ENCODE measurements at regions not wholly inside any gene's neighbourhood (a gene's known extent, or its start where the extent isn't known, plus 50 kb on each side); places are given as distances from the start of the nearest gene placed in this dataset.

DNA sequence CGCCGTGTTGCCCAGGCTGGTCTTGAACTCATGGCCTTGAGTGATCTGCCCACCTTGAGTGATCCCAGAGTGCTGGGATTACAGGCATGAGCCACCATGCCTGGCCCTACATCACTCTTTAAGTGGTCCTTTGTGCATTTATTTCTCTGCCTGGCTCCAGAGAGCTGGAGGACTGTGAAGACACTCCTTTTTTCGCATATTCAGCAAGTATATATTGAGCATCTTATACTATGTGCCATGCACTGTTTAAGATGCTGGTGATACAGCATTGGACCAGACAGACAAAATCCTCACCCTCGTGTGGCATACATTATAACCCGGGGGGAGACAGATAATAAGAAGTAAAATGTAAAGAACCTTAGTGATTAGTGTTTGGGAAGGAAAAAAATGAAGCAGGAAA lies 66.8 kb upstream of the NPAS1 start:
- H3K27me3 ChIP-seq (ENCODE audit: control insufficient read depth, insufficient read depth, low read length), result no peaks in the 10 kb centered on the region
- peaks cover 2% of the 10 kb centered on the region; the same call in 1 of the 2 replicates for H3K36me3 ChIP-seq (replicated peaks; ENCODE audit: control insufficient read depth, insufficient read depth, low read length)
- H3K4me3 ChIP-seq (ENCODE audit: insufficient read depth, low read depth, low read length), result no peak overlapping the region
- no peak for DNase-seq

DNA sequence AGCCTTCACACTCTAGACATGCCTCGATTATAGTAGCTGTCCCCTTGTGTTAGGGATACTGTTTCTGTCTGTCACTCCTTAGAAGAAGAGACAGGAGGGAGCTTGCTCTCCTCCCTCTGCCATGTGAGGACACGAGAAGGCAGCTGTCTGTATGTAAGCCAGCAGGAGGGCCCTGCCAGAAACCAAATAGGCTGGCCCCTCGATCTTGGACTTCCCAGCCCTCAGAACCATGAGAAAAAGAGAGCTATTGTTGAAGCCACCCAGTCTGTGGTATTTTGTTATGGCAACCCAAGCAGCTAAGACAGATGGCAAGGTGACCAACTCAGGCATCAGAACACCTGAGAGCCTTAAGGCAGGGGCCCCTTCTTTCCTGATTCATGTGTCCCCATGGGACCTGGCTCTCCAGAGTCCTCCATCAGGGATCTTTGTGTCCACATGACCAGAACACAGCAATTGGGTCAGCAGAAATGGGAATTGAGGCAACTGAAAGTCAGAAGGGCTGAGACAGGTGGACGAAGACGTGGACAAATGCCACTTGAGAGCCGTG lies 65.6 kb upstream of the NPAS1 start:
- DNase-seq, result no peak
- Histone ChIP-seq H3K4me3 (ENCODE audit: insufficient read depth, low read depth, low read length) (no peak overlapping the region), H3K36me3 (replicated peaks; ENCODE audit: control insufficient read depth, insufficient read depth, low read length) (peaks cover 2% of the 10 kb centered on the region; the same call in 1 of the 2 replicates), H3K27me3 (ENCODE audit: control insufficient read depth, insufficient read depth, low read length) (no peaks in the 10 kb centered on the region)

DNA sequence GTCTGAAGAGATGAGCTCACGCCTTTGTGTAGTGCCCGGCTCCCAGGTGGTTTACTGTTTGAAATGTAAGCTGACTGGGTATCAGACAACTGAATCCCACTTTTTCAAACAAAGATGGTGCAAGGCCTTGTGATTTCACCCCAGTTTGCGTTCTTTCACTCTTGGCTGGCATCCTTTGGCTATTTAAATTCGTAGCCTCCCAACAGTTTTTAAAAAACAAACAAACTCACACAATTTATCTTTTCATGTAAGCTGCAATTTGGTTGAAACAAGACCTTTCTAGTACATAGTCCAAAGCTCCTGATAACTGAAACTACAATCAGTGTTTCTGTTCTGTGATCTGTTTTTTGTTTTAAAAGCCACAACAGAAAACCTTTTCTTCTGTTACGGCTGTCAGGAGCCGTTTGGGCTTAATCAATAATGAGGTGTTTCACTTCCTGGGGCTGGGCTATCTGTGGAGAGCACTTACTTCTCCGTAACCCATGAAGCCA lies 65.1 kb upstream of the NPAS1 start:
- Histone ChIP-seq H3K27me3 (ENCODE audit: control insufficient read depth, insufficient read depth, low read length) (no peaks in the 10 kb centered on the region), H3K4me3 (ENCODE audit: insufficient read depth, low read depth, low read length) (no peak overlapping the region), H3K36me3 (replicated peaks; ENCODE audit: control insufficient read depth, insufficient read depth, low read length) (peaks cover 2% of the 10 kb centered on the region; the same call in 1 of the 2 replicates)
- no peak for DNase-seq

DNA sequence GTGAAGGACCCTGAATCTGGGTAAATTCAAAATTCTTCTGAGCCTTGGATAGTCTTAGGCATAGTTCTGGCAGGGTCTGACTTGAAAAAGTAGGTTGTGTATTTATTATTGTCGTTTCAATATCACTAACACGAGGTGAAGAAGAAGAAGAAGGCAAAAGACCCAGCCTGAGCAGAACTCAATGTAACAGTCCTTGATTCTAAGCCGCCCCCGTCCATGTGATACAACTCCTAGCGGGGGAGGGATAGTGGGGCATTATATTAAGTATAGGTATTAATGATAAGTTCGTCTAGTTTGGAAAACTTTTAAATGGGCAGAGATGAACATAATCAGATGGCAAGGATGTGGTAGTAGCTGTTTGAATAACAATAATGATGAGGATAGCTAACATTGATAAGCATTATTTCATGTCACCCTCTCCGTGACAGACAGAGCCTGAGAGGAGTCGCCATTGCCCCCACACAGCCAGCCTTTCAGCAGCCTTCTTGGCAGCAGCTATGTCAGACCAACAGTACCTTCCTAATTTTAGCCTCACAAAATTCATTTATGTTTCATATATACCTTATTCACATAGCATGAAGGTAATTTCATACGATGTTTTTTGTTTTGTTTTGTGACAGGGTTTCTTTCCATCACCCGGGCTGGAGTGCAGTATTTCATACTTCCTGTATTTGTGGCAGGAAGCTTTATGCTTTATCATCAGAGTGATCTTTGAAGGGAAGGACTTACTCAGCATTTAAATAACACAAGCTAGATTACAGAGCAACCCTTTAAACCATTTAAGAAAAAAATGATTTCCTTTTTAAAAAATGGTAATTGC lies 64.4 kb upstream of the NPAS1 start:
- no peaks in the 10 kb centered on the region for H3K27me3 ChIP-seq (ENCODE audit: control insufficient read depth, insufficient read depth, low read length)
- no peak for DNase-seq

DNA sequence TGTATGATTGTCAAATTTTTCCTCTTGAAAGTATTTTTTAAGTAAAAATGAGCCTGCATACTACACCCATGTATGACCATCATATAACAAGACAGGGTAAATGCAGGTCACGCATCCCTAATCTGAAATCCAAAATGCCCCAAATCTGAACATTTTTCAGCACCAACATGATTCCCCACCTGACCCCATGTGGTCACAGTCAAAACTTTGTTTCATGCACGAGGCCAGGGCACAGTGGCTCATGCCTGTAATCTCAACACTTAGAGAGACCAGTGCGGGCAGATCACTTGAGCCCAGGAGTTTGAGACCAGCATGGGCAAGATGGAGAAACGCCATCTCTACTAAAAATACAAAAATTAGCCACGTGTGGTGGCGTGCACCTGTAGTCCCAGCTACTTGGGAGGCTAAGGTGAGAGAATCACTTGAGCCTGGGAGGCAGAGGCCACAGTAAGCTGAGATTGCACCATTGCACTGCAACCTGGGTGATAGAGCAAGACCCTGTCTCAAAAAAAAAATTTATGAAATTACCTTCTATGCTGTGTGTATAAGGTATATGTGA lies 63.7 kb upstream of the NPAS1 start:
- Histone ChIP-seq H3K36me3 (replicated peaks; ENCODE audit: control insufficient read depth, insufficient read depth, low read length) (peaks cover 2% of the 10 kb centered on the region; the same call in 1 of the 2 replicates), H3K4me3 (ENCODE audit: insufficient read depth, low read depth, low read length) (no peak overlapping the region), H3K27me3 (ENCODE audit: control insufficient read depth, insufficient read depth, low read length) (no peaks in the 10 kb centered on the region)
- DNase-seq, result no peak

More for the DNA sequence above, 64.4 kb upstream of the NPAS1 start:
- Histone ChIP-seq H3K4me3 (ENCODE audit: insufficient read depth, low read depth, low read length) (no peak overlapping the region), H3K36me3 (replicated peaks; ENCODE audit: control insufficient read depth, insufficient read depth, low read length) (peaks cover 2% of the 10 kb centered on the region; the same call in 1 of the 2 replicates)

DNA sequence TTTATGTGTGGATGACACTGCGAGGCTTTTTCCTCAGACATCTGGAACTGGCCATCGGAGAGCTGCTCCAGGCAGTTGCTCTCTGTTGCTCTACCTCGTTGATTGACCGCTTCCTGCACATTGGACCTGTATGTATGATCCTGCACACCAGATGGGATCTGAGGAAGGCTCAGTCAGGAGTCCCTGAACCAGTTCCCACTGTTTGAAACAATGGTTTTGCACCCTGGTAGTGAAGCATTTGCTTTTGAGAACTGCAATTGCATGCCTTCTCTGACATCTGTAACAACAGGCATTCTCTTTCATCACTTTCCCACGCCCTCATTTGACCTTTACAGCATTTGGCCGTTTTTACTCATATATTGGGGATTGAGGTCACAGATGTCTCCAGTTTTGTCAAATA lies 61.1 kb upstream of the NPAS1 start:
- no peak for DNase-seq
- Histone ChIP-seq H3K36me3 (replicated peaks; ENCODE audit: control insufficient read depth, insufficient read depth, low read length) (no peaks in the 10 kb centered on the region; the same call in 1 of the 2 replicates), H3K4me3 (ENCODE audit: insufficient read depth, low read depth, low read length) (no peak overlapping the region), H3K27me3 (ENCODE audit: control insufficient read depth, insufficient read depth, low read length) (no peaks in the 10 kb centered on the region)

DNA sequence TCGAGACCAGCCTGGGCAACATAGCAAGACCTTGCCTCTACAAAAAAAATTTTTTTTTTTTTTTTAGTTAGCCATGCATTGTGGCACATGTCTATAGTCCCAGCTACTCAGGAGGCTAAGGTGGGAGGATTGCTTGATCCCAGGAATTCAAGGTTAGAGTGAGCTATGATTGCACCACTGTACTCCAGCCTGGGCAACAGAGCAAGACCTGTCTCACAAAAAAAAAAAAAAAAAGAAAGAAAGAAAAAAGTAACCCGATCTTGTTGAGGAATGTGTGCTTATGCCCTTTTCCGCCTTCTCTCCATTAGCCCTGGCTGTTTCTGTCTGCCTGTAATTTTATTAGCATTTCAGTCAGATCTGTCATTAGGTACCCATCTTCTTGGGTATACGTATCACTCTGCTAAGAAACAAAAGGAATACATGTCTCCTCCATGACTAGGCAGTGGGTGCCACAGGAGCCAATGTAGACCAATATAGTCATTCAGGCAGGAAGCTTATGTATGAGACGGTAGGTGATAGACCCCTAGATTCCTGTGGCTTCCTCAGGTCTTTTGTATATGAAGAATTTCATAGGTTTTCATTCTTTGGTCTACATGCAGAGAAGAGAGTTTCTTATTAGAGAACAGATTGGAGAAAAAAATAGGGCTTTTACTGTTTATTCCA lies 59.6 kb upstream of the NPAS1 start:
- no peaks in the 10 kb centered on the region; the same call in 1 of the 2 replicates for H3K36me3 ChIP-seq (replicated peaks; ENCODE audit: control insufficient read depth, insufficient read depth, low read length)
- no peak for DNase-seq
- no peaks in the 10 kb centered on the region for H3K27me3 ChIP-seq (ENCODE audit: control insufficient read depth, insufficient read depth, low read length)
- H3K4me3 ChIP-seq (ENCODE audit: insufficient read depth, low read depth, low read length), result no peak overlapping the region

DNA sequence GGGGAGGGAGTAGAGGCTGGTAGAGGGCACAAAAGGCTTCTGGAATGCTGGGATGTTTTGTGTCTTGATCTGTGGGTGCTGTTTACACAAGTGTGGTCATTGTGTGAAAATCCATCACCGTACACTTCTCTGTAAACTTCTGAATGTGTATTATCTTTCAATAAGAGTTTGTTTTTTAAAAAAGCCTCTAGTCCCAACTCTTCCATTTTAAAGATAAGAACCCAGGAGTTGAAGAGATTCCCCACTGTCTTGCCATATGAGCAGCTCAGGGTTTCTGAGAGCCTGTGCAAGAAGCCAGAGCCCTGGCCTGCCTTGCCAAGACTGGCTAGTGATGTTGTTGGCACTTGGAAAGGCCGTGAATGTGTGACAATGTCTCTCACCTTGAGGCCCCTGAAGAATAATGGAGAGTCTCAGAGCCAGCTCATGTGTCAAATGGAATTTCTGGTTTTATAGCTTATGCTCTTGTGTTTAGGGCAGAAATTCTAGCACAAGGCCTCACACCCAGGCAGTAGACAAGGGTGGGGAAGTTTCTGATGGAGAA lies 57.5 kb upstream of the NPAS1 start:
- H3K4me3 ChIP-seq (ENCODE audit: insufficient read depth, low read depth, low read length), result no peak overlapping the region
- no peaks in the 10 kb centered on the region for H3K36me3 ChIP-seq (replicated peaks; ENCODE audit: control insufficient read depth, insufficient read depth, low read length)
- no peaks in the 10 kb centered on the region for H3K27me3 ChIP-seq (ENCODE audit: control insufficient read depth, insufficient read depth, low read length)
- DNase-seq, result no peak

DNA sequence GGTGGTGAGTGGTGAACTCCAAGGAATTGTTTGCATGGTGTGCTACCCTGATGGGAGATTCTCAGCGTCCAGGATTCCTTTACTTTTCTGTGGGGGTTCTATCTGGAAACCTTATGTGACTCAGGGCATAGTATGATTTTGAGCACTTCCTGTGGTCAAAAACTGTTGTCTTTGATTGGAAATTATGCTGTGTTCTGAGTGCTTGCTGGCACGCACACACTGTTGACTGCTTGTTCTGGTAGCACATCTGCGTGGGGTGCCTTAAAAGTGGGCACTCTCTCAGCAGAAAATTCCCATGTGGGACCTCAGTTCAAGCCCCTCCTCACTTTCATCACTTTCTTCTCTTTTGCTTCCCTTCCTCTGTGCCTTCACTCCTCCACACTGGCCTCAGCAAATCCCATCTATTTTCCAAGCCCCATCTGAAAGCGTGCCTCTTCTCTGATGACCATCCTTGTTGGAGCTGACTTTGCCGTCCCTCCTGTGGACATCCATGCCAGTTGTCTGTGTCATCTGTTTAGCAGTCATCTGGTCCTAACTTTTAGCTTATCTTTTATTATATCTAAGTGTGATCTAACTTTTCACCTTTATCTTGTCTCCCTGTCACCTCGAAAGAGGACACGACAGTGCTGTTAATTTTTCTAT lies 56.4 kb upstream of the NPAS1 start:
- H3K36me3 ChIP-seq (replicated peaks; ENCODE audit: control insufficient read depth, insufficient read depth, low read length), result no peaks in the 10 kb centered on the region; the same call in 1 of the 2 replicates
- no peak for DNase-seq
- no peaks in the 10 kb centered on the region for H3K27me3 ChIP-seq (ENCODE audit: control insufficient read depth, insufficient read depth, low read length)
- no peak overlapping the region for H3K4me3 ChIP-seq (ENCODE audit: insufficient read depth, low read depth, low read length)

DNA sequence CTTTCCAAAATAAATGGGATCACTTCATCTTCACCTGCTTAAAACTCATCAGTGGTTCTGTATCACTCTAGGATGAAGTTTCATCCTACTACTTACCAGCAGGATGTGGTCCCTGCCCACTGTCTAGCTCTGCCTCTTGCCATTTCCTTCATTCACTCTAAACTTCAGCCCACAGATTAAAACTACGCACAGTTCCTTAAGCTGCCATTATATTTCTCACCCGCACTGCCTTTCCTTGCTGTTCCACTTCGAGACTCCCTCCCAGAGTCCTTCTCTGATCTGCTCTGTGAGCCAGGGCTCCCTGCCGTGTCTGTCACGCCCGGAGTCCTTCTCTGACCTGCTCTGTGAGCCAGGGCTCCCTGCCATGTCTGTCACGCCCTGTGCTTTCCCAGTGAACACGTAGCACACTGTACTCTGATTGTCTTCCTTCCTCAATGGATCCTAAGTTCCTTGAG lies 52.0 kb upstream of the NPAS1 start:
- DNase-seq, result no peak
- Histone ChIP-seq H3K27me3 (ENCODE audit: control insufficient read depth, insufficient read depth, low read length) (no peaks in the 10 kb centered on the region), H3K4me3 (ENCODE audit: insufficient read depth, low read depth, low read length) (no peak overlapping the region), H3K36me3 (replicated peaks; ENCODE audit: control insufficient read depth, insufficient read depth, low read length) (no peaks in the 10 kb centered on the region; the same call in 1 of the 2 replicates)

Data from H7 (cell line).